Mesenchymal stem cell (in vitro differentiated cells and primary cell): ENCODE measurements at regions not wholly inside any gene's neighbourhood (a gene's known extent, or its start where the extent isn't known, plus 50 kb on each side); places are given as distances from the start of the nearest gene placed in this dataset.
"Not testable (repeated sequence)": the region's sequence is repeated elsewhere in the genome, so short reads cannot be mapped to it uniquely, and the experiment has no call there.

ENCODE experiments used
- DNase-seq: peaks from one replicate; pipeline ENCODE4 v3.0.0-alpha.2; 2013
- H2AFZ ChIP-seq: one replicate; pipeline ENCODE4 v1.6.1; 2013; ENCODE audit warnings: low read depth, mild to moderate bottlenecking, control low read depth, inconsistent platforms, low read length, moderate library complexity
- H2AK5ac ChIP-seq: 2 replicates; pipeline ENCODE4 v1.6.1; 2013; ENCODE audit warnings: low read length, moderate library complexity, mild to moderate bottlenecking, inconsistent platforms; ENCODE audit not compliant: severe bottlenecking
- H2BK120ac ChIP-seq: one replicate; pipeline ENCODE4 v1.6.1; 2013; ENCODE audit warnings: low read depth, mild to moderate bottlenecking, inconsistent platforms, low read length, moderate library complexity
- H2BK12ac ChIP-seq, 2 experiments: one replicate each; pipeline ENCODE4 v1.6.1; 2013; ENCODE audit warnings: inconsistent platforms in 2 of 2, low read length in 2 of 2, mild to moderate bottlenecking in 2 of 2, moderate library complexity in 2 of 2, control low read depth in 1 of 2
- H2BK15ac ChIP-seq: one replicate; pipeline ENCODE4 v1.6.1; 2013; ENCODE audit warnings: mild to moderate bottlenecking, low read depth, inconsistent platforms; ENCODE audit not compliant: poor library complexity, severe bottlenecking
- H2BK5ac ChIP-seq: 2 replicates; pipeline ENCODE4 v1.6.1; 2013; ENCODE audit warnings: low read depth, mild to moderate bottlenecking, low read length, control low read depth, inconsistent platforms; ENCODE audit not compliant: poor library complexity, severe bottlenecking
- H3K14ac ChIP-seq, 2 experiments: one replicate each; pipeline ENCODE4 v1.6.1; 2013; ENCODE audit warnings: inconsistent platforms in 2 of 2, low read length in 2 of 2, control low read depth in 1 of 2, mild to moderate bottlenecking in 1 of 2, moderate library complexity in 1 of 2
- H3K18ac ChIP-seq, 2 experiments: one replicate each; pipeline ENCODE4 v1.6.1; 2013; ENCODE audit warnings: inconsistent platforms in 2 of 2, low read length in 2 of 2, control low read depth in 1 of 2, low read depth in 1 of 2, mild to moderate bottlenecking in 1 of 2
- H3K23ac ChIP-seq, 2 experiments: one replicate each; pipeline ENCODE4 v1.6.1; 2013; ENCODE audit warnings: inconsistent platforms in 2 of 2, low read length in 2 of 2, mild to moderate bottlenecking in 2 of 2, moderate library complexity in 2 of 2, control low read depth in 1 of 2
- H3K27ac ChIP-seq: 2 replicates; pipeline ENCODE4 v1.5.1; 2013; ENCODE audit warnings: mild to moderate bottlenecking, moderate library complexity, low read length, control low read depth, inconsistent platforms; ENCODE audit not compliant: poor library complexity, severe bottlenecking
- H3K27me3 ChIP-seq, 2 experiments: 2 replicates each; pipeline versions ENCODE4 v1.6.1 to v1.7.0; 2013; ENCODE audit warnings: low read length in 2 of 2, mild to moderate bottlenecking in 2 of 2, moderate library complexity in 2 of 2, control low read depth in 1 of 2, inconsistent platforms in 1 of 2; ENCODE audit not compliant: control insufficient read depth in 1 of 2, insufficient read depth in 1 of 2
- H3K36me3 ChIP-seq, 2 experiments: 2 replicates each; pipeline versions ENCODE4 v1.6.1 to v1.7.0; 2013; ENCODE audit warnings: low read length in 2 of 2, control low read depth in 1 of 2, inconsistent platforms in 1 of 2, low read depth in 1 of 2, mild to moderate bottlenecking in 1 of 2; ENCODE audit not compliant: insufficient read depth in 2 of 2, control insufficient read depth in 1 of 2
- H3K4ac ChIP-seq, 2 experiments: one replicate each; pipeline ENCODE4 v1.6.1; 2013; ENCODE audit warnings: inconsistent platforms in 2 of 2, low read length in 2 of 2, mild to moderate bottlenecking in 2 of 2, moderate library complexity in 2 of 2, control low read depth in 1 of 2, low read depth in 1 of 2
- H3K4me1 ChIP-seq: 2 replicates; pipeline ENCODE4 v1.6.1; 2013; ENCODE audit warnings: low read depth, low read length, control low read depth; ENCODE audit not compliant: control insufficient read depth, insufficient read depth
- H3K4me2 ChIP-seq: 2 replicates; pipeline ENCODE4 v1.6.1; 2013; ENCODE audit warnings: low read length, mild to moderate bottlenecking, inconsistent platforms; ENCODE audit not compliant: poor library complexity, severe bottlenecking
- H3K4me3 ChIP-seq, 2 experiments: 2 replicates each; pipeline versions ENCODE4 v1.5.1 to v1.7.0; 2013; ENCODE audit warnings: low read length in 2 of 2, mild to moderate bottlenecking in 2 of 2, control low read depth in 1 of 2, low read depth in 1 of 2; ENCODE audit not compliant: insufficient read depth in 1 of 2
- H3K79me1 ChIP-seq: replicated peaks from 2 replicates; pipeline ENCODE4 v1.6.1; 2013; ENCODE audit warnings: mild to moderate bottlenecking, control low read depth, low read length, inconsistent platforms; ENCODE audit not compliant: poor library complexity, severe bottlenecking
- H3K9ac ChIP-seq: 2 replicates; pipeline ENCODE4 v1.7.0; 2013; ENCODE audit warnings: mild to moderate bottlenecking, low read length, moderate library complexity
- H3K9me3 ChIP-seq: 2 replicates; pipeline ENCODE4 v1.7.0; 2013; ENCODE audit warnings: mild to moderate bottlenecking, low read length; ENCODE audit not compliant: control insufficient read depth
- H4K8ac ChIP-seq: one replicate; pipeline ENCODE4 v1.6.1; 2013; ENCODE audit warnings: inconsistent platforms, mild to moderate bottlenecking, low read length, moderate library complexity
- H4K91ac ChIP-seq: one replicate; pipeline ENCODE4 v1.6.1; 2013; ENCODE audit warnings: mild to moderate bottlenecking, low read length, inconsistent platforms
- WGBS: methylation state at CpG from one replicate; pipeline ENCODE4 v1.1.7; 2013; ENCODE audit warnings: mixed read lengths; 5-methylcytosine and 5-hydroxymethylcytosine counted together

GRCh38 chr5:56402266-56403220 is 169.4 kb upstream of the ANKRD55 start:
- Histone ChIP-seq H3K27ac (no peak overlapping the region), H3K79me1 (no peaks in the 10 kb centered on the region), H2AFZ (no peak overlapping the region), H3K4me1 (peaks cover 1% of the 10 kb centered on the region), H2AK5ac (no peak overlapping the region), H3K9ac (no peak overlapping the region), H3K36me3 (no peaks in the 10 kb centered on the region), H3K4me3 (no peak overlapping the region), H3K4me2 (no peak overlapping the region), H3K23ac (no peak overlapping the region), H2BK12ac (no peak overlapping the region), H2BK15ac (no peak overlapping the region), H3K18ac (no peak overlapping the region), H3K27me3 (no peaks in the 10 kb centered on the region), H4K8ac (no peak overlapping the region), H3K9me3 (no peaks in the 10 kb centered on the region), H4K91ac (no peak overlapping the region), H3K4ac (no peak overlapping the region), H2BK5ac (no peak overlapping the region), H3K14ac (no peak overlapping the region), H2BK120ac (no peak overlapping the region)
- DNase-seq: no peak
- 85% methylated on average over 6 of the region's 7 CpGs for whole genome bisulfite sequencing

- not testable (repeated sequence) for H3K36me3 ChIP-seq, H2AFZ ChIP-seq, H3K18ac ChIP-seq, H3K79me1 ChIP-seq, DNase-seq, H3K27me3 ChIP-seq, H4K91ac ChIP-seq, H3K4me3 ChIP-seq, H4K8ac ChIP-seq, H2BK15ac ChIP-seq, H3K14ac ChIP-seq, H2AK5ac ChIP-seq, H2BK12ac ChIP-seq, H3K4ac ChIP-seq, H3K23ac ChIP-seq, H2BK5ac ChIP-seq, H3K4me2 ChIP-seq, H2BK120ac ChIP-seq, H3K27ac ChIP-seq, H3K9ac ChIP-seq, H3K4me1 ChIP-seq
- 98% methylated on average over 22 of the region's 24 CpGs for WGBS
- H3K9me3 ChIP-seq: peaks cover 17% of the 10 kb centered on the region
These were observed 164.7 kb upstream of the ANKRD55 start for GRCh38 chr5:56397796-56398195.

- H3K14ac ChIP-seq: no peak overlapping the region
- no peaks in the 10 kb centered on the region for H3K36me3 ChIP-seq
- no peak overlapping the region for H3K4ac ChIP-seq
- no peak overlapping the region for H2BK5ac ChIP-seq
- H2BK120ac ChIP-seq: no peak overlapping the region
- H3K18ac ChIP-seq: no peak overlapping the region
- no peak overlapping the region for H3K4me2 ChIP-seq
- no peaks in the 10 kb centered on the region for H3K4me1 ChIP-seq
- H4K8ac ChIP-seq: no peak overlapping the region
- no peak overlapping the region for H4K91ac ChIP-seq
- H3K9me3 ChIP-seq: peaks cover 17% of the 10 kb centered on the region
- no peak overlapping the region for H2AFZ ChIP-seq
- no peaks in the 10 kb centered on the region for H3K79me1 ChIP-seq
- no peak overlapping the region for H3K23ac ChIP-seq
- DNase-seq: no peak
- no peaks in the 10 kb centered on the region for H3K27me3 ChIP-seq
- no peak overlapping the region for H3K9ac ChIP-seq
- no peak overlapping the region for H3K4me3 ChIP-seq
- H3K27ac ChIP-seq: no peak overlapping the region
- H2BK15ac ChIP-seq: no peak overlapping the region
- no peak overlapping the region for H2AK5ac ChIP-seq
- H2BK12ac ChIP-seq: no peak overlapping the region
These were observed 163.5 kb upstream of the ANKRD55 start for GRCh38 chr5:56396634-56397033.

- Histone ChIP-seq H3K79me1 (no peaks in the 10 kb centered on the region), H4K91ac (no peak overlapping the region), H3K27ac (no peak overlapping the region), H3K4me1 (no peaks in the 10 kb centered on the region), H3K18ac (no peak overlapping the region), H2BK5ac (no peak overlapping the region), H4K8ac (no peak overlapping the region), H3K27me3 (peaks cover 0 to under 1% of the 10 kb centered on the region in 2 experiments), H2BK15ac (no peak overlapping the region), H3K4ac (no peak overlapping the region), H3K4me3 (no peak overlapping the region), H3K4me2 (no peak overlapping the region), H3K23ac (no peak overlapping the region), H3K14ac (no peak overlapping the region), H2AFZ (no peak overlapping the region), H3K9me3 (no peaks in the 10 kb centered on the region), H2BK120ac (no peak overlapping the region), H2BK12ac (no peak overlapping the region), H3K36me3 (no peaks in the 10 kb centered on the region), H2AK5ac (no peak overlapping the region), H3K9ac (no peak overlapping the region)
- 100% methylated on average over 2 of the region's 2 CpGs for WGBS
- DNase-seq: no peak
These were observed 156.1 kb upstream of the ANKRD55 start for GRCh38 chr5:56389261-56389660.
